ENCODE measurements at regions not wholly inside any gene's neighbourhood (a gene's known extent, or its start where the extent isn't known, plus 50 kb on each side); places are given as distances from the start of the nearest gene placed in this dataset.

DNA sequence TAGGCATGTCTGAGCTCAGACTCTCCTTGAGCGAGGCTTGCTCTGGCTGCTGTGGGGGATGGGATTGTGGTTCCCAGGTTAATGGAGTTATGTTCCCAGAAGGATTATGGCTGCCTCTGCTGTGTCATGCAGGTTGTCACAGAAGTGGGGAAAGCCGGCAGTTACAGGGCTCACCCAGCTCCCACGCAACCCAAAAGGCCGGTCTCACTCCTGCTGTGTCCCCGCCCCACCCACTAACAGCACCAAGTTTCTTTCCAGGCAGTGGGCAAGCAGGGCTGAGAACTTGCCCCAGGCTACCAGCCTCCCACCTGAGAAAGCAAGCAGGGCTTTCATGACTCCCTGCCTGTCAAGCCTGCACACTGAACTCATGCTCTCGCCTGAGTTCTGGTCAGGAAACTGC is 750.5 kb downstream of the FRK start:
- no peak for DNase-seq (ENCODE audit: insufficient read length, low spot score)
- FAIRE-seq, result no peak
- TF ChIP-seq, protein P1, sequence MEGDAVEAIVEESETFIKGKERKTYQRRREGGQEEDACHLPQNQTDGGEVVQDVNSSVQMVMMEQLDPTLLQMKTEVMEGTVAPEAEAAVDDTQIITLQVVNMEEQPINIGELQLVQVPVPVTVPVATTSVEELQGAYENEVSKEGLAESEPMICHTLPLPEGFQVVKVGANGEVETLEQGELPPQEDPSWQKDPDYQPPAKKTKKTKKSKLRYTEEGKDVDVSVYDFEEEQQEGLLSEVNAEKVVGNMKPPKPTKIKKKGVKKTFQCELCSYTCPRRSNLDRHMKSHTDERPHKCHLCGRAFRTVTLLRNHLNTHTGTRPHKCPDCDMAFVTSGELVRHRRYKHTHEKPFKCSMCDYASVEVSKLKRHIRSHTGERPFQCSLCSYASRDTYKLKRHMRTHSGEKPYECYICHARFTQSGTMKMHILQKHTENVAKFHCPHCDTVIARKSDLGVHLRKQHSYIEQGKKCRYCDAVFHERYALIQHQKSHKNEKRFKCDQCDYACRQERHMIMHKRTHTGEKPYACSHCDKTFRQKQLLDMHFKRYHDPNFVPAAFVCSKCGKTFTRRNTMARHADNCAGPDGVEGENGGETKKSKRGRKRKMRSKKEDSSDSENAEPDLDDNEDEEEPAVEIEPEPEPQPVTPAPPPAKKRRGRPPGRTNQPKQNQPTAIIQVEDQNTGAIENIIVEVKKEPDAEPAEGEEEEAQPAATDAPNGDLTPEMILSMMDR (IDR thresholded peaks at IDR 0.05; ENCODE audit: insufficient read depth, missing control alignments), result no peak

DNA sequence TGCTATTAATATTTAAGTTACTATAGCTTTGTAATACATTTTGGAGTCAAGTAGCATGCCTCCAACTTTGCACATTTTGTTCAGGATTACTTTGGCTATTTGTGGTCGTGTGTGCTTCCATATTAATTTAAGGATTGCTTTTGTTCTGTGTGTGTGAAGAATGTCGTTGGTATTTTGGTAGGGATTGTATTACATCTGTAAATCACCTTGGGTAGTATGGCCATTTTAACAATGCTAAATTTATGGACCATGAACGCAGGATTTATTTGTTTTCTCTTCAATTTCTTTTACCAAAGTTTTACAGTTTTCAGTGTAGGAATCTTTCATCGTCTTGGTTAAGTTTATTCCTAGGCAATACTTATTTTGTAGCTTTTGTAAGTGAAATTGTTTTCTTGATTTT is 758.0 kb downstream of the FRK start:
- TF ChIP-seq, protein P1 (IDR thresholded peaks at IDR 0.05; ENCODE audit: insufficient read depth, missing control alignments), result no peak
- DNase-seq (ENCODE audit: insufficient read length, low spot score) (no peak), FAIRE-seq (no peak)

DNA sequence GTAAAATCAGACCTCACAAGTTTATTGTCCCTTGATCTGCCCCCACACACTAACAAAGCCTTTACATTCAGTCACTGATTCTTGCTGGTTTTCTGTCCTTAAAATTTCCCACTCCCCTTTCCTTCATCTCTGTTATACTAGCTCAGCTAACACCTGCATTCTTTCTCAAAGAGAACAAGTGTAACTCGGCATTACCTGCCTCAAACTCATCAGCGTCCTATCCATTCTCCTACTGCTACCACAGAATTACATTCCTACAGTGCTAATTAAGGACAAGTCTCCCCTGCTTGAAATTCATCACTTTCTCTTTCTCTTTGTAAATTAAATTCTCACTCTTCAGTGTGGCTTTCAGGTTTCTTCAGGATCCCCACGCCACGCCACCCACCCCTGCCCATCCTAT is 773.2 kb downstream of the FRK start:
- TF ChIP-seq, protein P1 (IDR thresholded peaks at IDR 0.05; ENCODE audit: insufficient read depth, missing control alignments), result no peak
- DNase-seq (ENCODE audit: insufficient read length, low spot score) (no peak), FAIRE-seq (no peak)

DNA sequence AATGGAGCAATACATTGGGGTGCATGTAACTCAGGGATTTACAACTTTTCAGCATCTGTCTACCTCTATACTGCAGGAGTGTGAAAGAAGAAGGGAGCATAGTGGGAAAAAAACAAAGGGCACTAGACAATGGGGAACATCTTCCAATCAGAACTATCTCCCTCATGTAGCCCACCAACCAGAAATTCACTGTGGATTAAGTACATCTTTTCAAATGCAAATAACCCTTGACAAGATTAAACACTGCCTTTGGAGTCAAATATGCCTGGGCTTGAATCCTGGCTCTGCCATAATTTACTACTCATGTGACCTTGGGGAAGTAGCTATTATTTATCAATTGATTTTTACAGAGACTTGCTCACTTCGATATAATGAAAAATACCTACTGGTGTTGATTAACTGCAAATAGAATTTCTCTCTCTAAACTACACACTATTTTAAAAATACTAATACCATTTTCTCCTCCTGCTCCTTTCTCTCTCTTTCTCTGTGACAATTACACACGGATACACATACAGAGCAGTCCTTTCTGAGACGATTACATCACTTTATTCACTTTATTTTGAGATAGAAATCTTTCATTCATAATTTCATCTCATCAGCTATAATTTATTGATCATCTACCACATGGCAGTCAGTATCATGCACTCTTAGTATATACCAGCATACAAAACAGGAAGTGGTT is 783.7 kb downstream of the FRK start:
- no peak for FAIRE-seq
- TF ChIP-seq, protein P1 (IDR thresholded peaks at IDR 0.05; ENCODE audit: insufficient read depth, missing control alignments), result no peak
- DNase-seq (ENCODE audit: insufficient read length, low spot score), result no peak

DNA sequence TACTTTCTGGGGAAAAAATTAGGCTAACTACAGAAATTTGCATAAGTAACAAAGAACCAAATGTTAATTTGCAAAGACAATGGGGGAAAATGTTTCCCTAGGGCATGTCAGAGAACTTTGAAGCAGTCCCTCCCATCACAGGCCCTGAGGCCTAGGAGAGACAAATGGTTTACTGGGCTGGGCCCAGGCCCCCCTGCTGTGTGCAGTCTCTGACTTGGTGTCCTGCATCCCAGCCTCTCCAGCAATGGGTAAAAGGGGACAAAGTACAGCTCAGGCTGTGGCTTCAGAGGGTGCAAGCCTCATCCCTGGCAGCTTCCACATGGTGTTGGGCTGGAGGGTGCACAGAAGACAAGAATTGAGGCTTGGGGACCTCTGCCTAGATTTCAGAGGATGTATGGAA is 788.4 kb downstream of the FRK start:
- DNase-seq (ENCODE audit: insufficient read length, low spot score), result no peak
- FAIRE-seq, result no peak
- TF ChIP-seq, protein P1 (IDR thresholded peaks at IDR 0.05; ENCODE audit: insufficient read depth, missing control alignments), result no peak

DNA sequence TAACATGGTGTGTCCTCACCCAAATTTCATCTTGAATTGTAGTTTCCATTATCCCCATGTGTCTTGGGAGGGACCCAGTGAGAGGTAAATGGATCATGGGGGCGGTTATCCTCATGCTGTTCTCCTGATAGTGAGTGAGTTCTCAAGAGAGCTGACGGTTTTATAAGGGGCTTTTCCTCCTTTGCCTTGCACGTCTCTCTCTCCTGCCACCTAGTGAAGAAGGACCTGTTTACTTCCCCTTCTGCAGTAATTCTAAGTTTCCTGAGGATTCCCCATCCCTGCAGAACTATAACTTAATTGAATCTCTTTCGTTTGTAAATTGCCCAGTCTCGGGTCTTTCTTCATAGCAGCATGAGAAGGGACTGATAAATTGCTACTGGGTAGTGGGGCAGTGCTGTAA is 789.3 kb downstream of the FRK start:
- TF ChIP-seq, protein P1 (IDR thresholded peaks at IDR 0.05; ENCODE audit: insufficient read depth, missing control alignments), result no peak
- DNase-seq (ENCODE audit: insufficient read length, low spot score) (no peak), FAIRE-seq (no peak)

DNA sequence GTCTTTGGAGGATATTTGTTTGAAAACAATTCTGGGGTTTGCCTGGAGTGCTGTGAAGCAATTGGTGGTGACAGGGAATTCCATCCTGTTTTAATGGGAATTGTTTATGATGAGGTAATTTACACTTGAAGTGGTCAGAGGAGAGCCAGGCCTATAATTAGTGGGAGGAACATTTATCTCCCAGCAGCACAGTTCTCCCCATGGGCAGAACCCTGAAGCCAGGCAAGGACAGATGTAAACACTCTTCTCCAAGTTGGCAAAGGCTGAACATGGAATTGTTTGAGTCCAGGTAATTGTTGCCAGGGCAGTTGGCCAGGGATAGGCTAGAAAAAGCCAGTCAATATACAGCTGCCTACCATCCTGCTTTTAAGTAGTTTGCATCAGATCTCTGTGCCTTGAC is 789.7 kb downstream of the FRK start:
- no peak for DNase-seq (ENCODE audit: insufficient read length, low spot score)
- TF ChIP-seq, protein P1 (IDR thresholded peaks at IDR 0.05; ENCODE audit: insufficient read depth, missing control alignments), result no peak
- no peak for FAIRE-seq
